T-helper 1 cell treated with Interleukin-12 subunit alpha and Interleukin-12 subunit beta and Interleukin-4 antibody, amounts not matched to agents 30 ng/mL and 1 ng/mL, for 36 hours (primary cell): ENCODE measurements at regions not wholly inside any gene's neighbourhood (a gene's known extent, or its start where the extent isn't known, plus 50 kb on each side); places are given as distances from the start of the nearest gene placed in this dataset.

Source experiments
- intact Hi-C: fragments of 100-400 bp; cut with micrococcal nuclease; formaldehyde crosslinking; loops from one replicate; pipeline ENCODE4 v1.15.1; 2024

GRCh38 chr2:118738524-118739308 is 108.7 kb downstream of the EN1 start:
- intact Hi-C loops: no loop called here

- intact Hi-C loops: no loop called here
These were observed 109.3 kb downstream of the EN1 start for GRCh38 chr2:118738106-118738505.

GRCh38 chr2:118737684-118738083 is 109.8 kb downstream of the EN1 start:
- intact Hi-C loops: no loop called here

GRCh38 chr2:118732432-118732831 is 115.0 kb downstream of the EN1 start:
- intact Hi-C loops: no loop called here

- intact Hi-C loops: no loop called here
These were observed 116.0 kb downstream of the EN1 start for GRCh38 chr2:118731413-118731812.

- intact Hi-C loops: no loop called here
These were observed 117.0 kb downstream of the EN1 start for GRCh38 chr2:118730405-118730804.

GRCh38 chr2:118729760-118730159 is 117.7 kb downstream of the EN1 start:
- intact Hi-C loops: no loop called here

GRCh38 chr2:118728984-118729383 is 118.5 kb downstream of the EN1 start:
- intact Hi-C loops: no loop called here

GRCh38 chr2:118726821-118727220 is 120.6 kb downstream of the EN1 start:
- intact Hi-C loops: no loop called here

GRCh38 chr2:118723394-118723793 is 124.1 kb downstream of the EN1 start:
- intact Hi-C loops: no loop called here

GRCh38 chr2:118722976-118723375 is 124.5 kb downstream of the EN1 start:
- intact Hi-C loops: no loop called here

- intact Hi-C loops: no loop called here
These were observed 125.5 kb downstream of the EN1 start for GRCh38 chr2:118721817-118722551.

- intact Hi-C loops: no loop called here
These were observed 126.6 kb downstream of the EN1 start for GRCh38 chr2:118720866-118721265.

GRCh38 chr2:118718921-118719320 is 128.5 kb downstream of the EN1 start:
- intact Hi-C loops: no loop called here

GRCh38 chr2:118716102-118716501 is 131.3 kb downstream of the EN1 start:
- intact Hi-C loops: no loop called here

GRCh38 chr2:118714118-118714517 is 133.3 kb downstream of the EN1 start:
- intact Hi-C loops: no loop called here

- intact Hi-C loops: no loop called here
These were observed 135.8 kb downstream of the EN1 start for GRCh38 chr2:118711603-118712002.

GRCh38 chr2:118710481-118710880 is 137.0 kb downstream of the EN1 start:
- intact Hi-C loops: no loop called here

- intact Hi-C loops: no loop called here
These were observed 137.7 kb downstream of the EN1 start for GRCh38 chr2:118709786-118710185.

- intact Hi-C loops: no loop called here
These were observed 140.6 kb downstream of the EN1 start for GRCh38 chr2:118706844-118707243.

- intact Hi-C loops: no loop called here
These were observed 141.1 kb downstream of the EN1 start for GRCh38 chr2:118706371-118706770.

- intact Hi-C loops: no loop called here
These were observed 142.4 kb downstream of the EN1 start for GRCh38 chr2:118705032-118705431.
